Aorta (tissue), 5 donors: ENCODE measurements at regions not wholly inside any gene's neighbourhood (a gene's known extent, or its start where the extent isn't known, plus 50 kb on each side); places are given as distances from the start of the nearest gene placed in this dataset.
"Not testable (repeated sequence)": the region's sequence is repeated elsewhere in the genome, so short reads cannot be mapped to it uniquely, and the experiment has no call there.

Experiments
- ATAC-seq: fragments of 200-7000 bp; cut with Tn5 transposase; one replicate; pipeline ENCODE4 v1.9.1; 2022; ENCODE audit warnings: moderate library complexity; ENCODE audit not compliant: low FRiP score
- DNase-seq, 2 donors: peaks; one replicate each; pipeline ENCODE4 v3.0.0-alpha.2; 2020
- H3K27ac ChIP-seq, 2 donors: one replicate each; pipeline ENCODE4 v1.5.1; 2013; ENCODE audit warnings: low read length in 2 of 2, mild to moderate bottlenecking in 2 of 2, moderate library complexity in 2 of 2, control low read depth in 1 of 2, inconsistent platforms in 1 of 2, low read depth in 1 of 2
- H3K27me3 ChIP-seq, 2 donors: one replicate each; pipeline ENCODE4 v1.6.1; 2013; ENCODE audit warnings: control low read depth in 1 of 2, low read length in 1 of 2, mild to moderate bottlenecking in 1 of 2, moderate library complexity in 1 of 2; ENCODE audit not compliant: insufficient read depth in 2 of 2, control insufficient read depth in 1 of 2
- H3K36me3 ChIP-seq, 2 donors: one replicate each; pipeline ENCODE4 v1.6.1; 2013; ENCODE audit warnings: control low read depth in 1 of 2, low read length in 1 of 2, mild to moderate bottlenecking in 1 of 2; ENCODE audit not compliant: insufficient read depth in 2 of 2, control insufficient read depth in 1 of 2
- H3K4me1 ChIP-seq, 2 donors: one replicate each; pipeline ENCODE4 v1.6.1; 2013; ENCODE audit warnings: low read length in 2 of 2, control low read depth in 1 of 2, mild to moderate bottlenecking in 1 of 2, moderate library complexity in 1 of 2; ENCODE audit not compliant: insufficient read depth in 2 of 2, control insufficient read depth in 1 of 2
- H3K4me3 ChIP-seq, 2 donors: one replicate each; pipeline ENCODE4 v1.5.1; 2013; ENCODE audit warnings: low read length in 2 of 2, control low read depth in 1 of 2, mild to moderate bottlenecking in 1 of 2
- H3K9me3 ChIP-seq: one replicate; pipeline ENCODE4 v1.6.1; 2013; ENCODE audit warnings: mild to moderate bottlenecking, low read length; ENCODE audit not compliant: control insufficient read depth
- WGBS, 2 donors: extraction: QIAGEN DNeasy Blood & Tissue Kit; methylation state at CpG; one replicate each; pipeline ENCODE4 v1.1.7; 2013; 5-methylcytosine and 5-hydroxymethylcytosine counted together
- intact Hi-C, 2 donors: fragments of 100-400 bp; cut with DNase I; formaldehyde crosslinking; loops; one replicate each; pipeline versions ENCODE4 v1.14.2 to v1.15.0; 2022
- donor health status: healthy with polysubstance abuse.
- donor health status: Bipolar disorder and iron deficiency.
- donor health status: DM: no; HTN: no; CAD: no.
- donor health status: DM: no; HTN: no; CAD: no.
- donor health status: DM: yes; HTN: yes; CAD: no.

- DNase-seq (no peak), ATAC-seq (no peak)
- 53 to 76% methylated on average over 2 of the region's 2 CpGs for WGBS, 2 donors
- intact Hi-C loops: no loop called here
- Histone ChIP-seq H3K27ac (no peak overlapping the region), H3K4me1 (no peaks in the 10 kb centered on the region), H3K27me3 (no peaks in the 10 kb centered on the region), H3K4me3 (no peak overlapping the region), H3K36me3 (no peaks in the 10 kb centered on the region), H3K9me3 (no peaks in the 10 kb centered on the region)
Observed at GRCh38 chrX:102841706-102842003, 95.4 kb upstream of the RAB40AL start.

- DNase-seq: no peak
- Histone ChIP-seq H3K36me3 (no peaks in the 10 kb centered on the region), H3K9me3 (no peaks in the 10 kb centered on the region), H3K27ac (no peak overlapping the region), H3K4me3 (no peak overlapping the region), H3K4me1 (no peaks in the 10 kb centered on the region), H3K27me3 (no peaks in the 10 kb centered on the region)
- no peak for ATAC-seq
- intact Hi-C loops: no loop called here
Observed at GRCh38 chrX:102845020-102845419, 92.1 kb upstream of the RAB40AL start.

DNA sequence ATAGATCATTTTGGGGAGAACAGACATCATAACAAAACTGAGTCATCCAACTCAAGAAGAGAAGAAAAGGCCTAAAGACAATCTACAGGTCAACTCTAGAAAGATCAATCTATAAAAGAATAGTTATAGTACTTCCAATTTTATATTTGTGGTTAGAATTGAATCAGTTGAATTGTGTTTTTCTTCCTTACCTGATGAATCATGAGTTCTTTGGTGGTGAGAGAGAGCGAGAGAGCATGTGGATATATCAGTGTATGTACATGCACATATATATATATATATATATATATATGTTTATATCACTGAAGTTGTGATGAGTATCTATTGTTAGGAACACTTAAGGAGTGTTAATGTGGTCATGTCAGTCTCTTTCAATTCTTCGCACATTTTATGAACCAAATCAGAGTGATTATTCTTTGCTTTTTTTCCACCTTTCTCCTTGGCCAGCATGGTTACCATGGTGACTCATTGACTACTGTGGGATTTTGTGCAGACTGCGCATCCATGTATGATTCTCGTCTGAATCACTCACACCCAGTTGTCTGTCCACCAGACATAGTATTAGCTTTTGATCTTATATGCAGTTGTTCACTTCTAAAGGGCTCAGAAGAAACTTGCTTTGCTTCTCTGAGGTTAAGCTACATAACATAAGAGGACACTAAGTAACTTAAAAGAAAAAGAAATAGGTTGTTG lies 90.4 kb upstream of the RAB40AL start:
- Histone ChIP-seq H3K27me3 (no peaks in the 10 kb centered on the region), H3K36me3 (no peaks in the 10 kb centered on the region), H3K4me1 (no peaks in the 10 kb centered on the region), H3K27ac (no peak overlapping the region), H3K9me3 (no peaks in the 10 kb centered on the region), H3K4me3 (no peak overlapping the region)
- no peak for DNase-seq
- intact Hi-C loops: no loop called here
- WGBS, 2 donors: 74 to 90% methylated on average over 4 of the region's 4 CpGs
- no peak for ATAC-seq

- Histone ChIP-seq H3K36me3 (no peaks in the 10 kb centered on the region), H3K4me3 (no peak overlapping the region), H3K27ac (no peak overlapping the region), H3K27me3 (no peaks in the 10 kb centered on the region), H3K4me1 (no peaks in the 10 kb centered on the region), H3K9me3 (no peaks in the 10 kb centered on the region)
- WGBS, 2 donors: 39 to 58% methylated on average over 2 of the region's 2 CpGs
- ATAC-seq (no peak), DNase-seq (no peak)
- intact Hi-C loops: no loop called here
Observed at GRCh38 chrX:102847362-102847761, 89.7 kb upstream of the RAB40AL start.

- 50 to 62% methylated on average over 1 of the region's 1 CpG for WGBS, 2 donors
- Histone ChIP-seq H3K36me3 (no peaks in the 10 kb centered on the region), H3K27me3 (no peaks in the 10 kb centered on the region), H3K4me1 (no peaks in the 10 kb centered on the region), H3K27ac (no peak overlapping the region), H3K4me3 (no peak overlapping the region), H3K9me3 (no peaks in the 10 kb centered on the region)
- DNase-seq (no peak), ATAC-seq (no peak)
- intact Hi-C loops: no loop called here
Observed at GRCh38 chrX:102849396-102849795, 87.7 kb upstream of the RAB40AL start.

- DNase-seq, intact Hi-C loops, ATAC-seq, H3K27ac ChIP-seq, H3K4me1 ChIP-seq, H3K4me3 ChIP-seq, H3K27me3 ChIP-seq, H3K36me3 ChIP-seq, H3K9me3 ChIP-seq: not testable (repeated sequence)
- 68 to 90% methylated on average over 8 of the region's 8 CpGs for WGBS, 2 donors
Observed at GRCh38 chrX:102858826-102859549, 78.1 kb upstream of the RAB40AL start.

- intact Hi-C loops: no loop called here
- no peak for ATAC-seq
Observed at GRCh38 chrX:102859550-102859871, 77.6 kb upstream of the RAB40AL start.

DNA sequence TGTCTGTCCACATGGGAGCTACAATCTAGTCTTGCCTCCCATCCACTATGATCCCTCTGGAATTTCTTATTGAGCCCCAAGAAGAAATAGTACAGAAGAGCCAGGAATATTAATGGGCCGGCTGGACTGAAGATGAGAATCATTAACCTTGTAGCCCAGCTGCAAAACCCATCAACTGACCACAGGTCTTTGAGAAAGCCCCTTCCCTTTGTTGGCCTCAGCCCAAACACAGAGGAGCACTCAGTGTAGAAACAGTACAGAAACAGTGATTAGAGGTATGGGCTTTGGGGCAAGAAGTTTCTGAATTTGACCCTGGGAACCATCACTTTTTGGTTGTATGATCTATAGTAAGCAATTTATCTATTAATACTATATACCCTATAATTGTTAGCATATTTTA lies 76.8 kb upstream of the RAB40AL start:
- intact Hi-C loops: loop anchor here in 1 of 2 donors (5.0 to 10.0 kb wide), 2 partner anchors 148 to 255 kb away; partner anchors contain the start of gene GPRASP2
- DNase-seq (no peak), ATAC-seq (no peak)
- Histone ChIP-seq H3K4me1 (no peaks in the 10 kb centered on the region), H3K27me3 (no peaks in the 10 kb centered on the region), H3K36me3 (peaks cover 0 to 1% of the 10 kb centered on the region in 2 donors), H3K4me3 (no peak overlapping the region), H3K27ac (no peak overlapping the region), H3K9me3 (no peaks in the 10 kb centered on the region)
- WGBS, 2 donors: 88 to 90% methylated on average over 1 of the region's 1 CpG

More at GRCh38 chrX:102859550-102859871, 77.6 kb upstream of the RAB40AL start:
- 94 to 100% methylated on average over 1 of the region's 1 CpG for WGBS, 2 donors
- DNase-seq: no peak
- H3K4me1 ChIP-seq: no peaks in the 10 kb centered on the region
- H3K9me3 ChIP-seq: no peaks in the 10 kb centered on the region
- H3K4me3 ChIP-seq: no peak overlapping the region
- no peaks in the 10 kb centered on the region for H3K36me3 ChIP-seq
- H3K27me3 ChIP-seq: no peaks in the 10 kb centered on the region
- H3K27ac ChIP-seq: no peak overlapping the region

GRCh38 chrX:102863735-102864134 lies 73.3 kb upstream of the RAB40AL start:
- Histone ChIP-seq H3K27ac (no peak overlapping the region), H3K9me3 (no peaks in the 10 kb centered on the region), H3K4me1 (no peaks in the 10 kb centered on the region), H3K27me3 (no peaks in the 10 kb centered on the region), H3K4me3 (no peak overlapping the region), H3K36me3 (peaks cover 0 to 1% of the 10 kb centered on the region in 2 donors)
- WGBS, 2 donors: 2 to 3% methylated on average over 4 of the region's 4 CpGs
- DNase-seq (peak; percentile 86 to 94), ATAC-seq (peak; percentile 91)
- intact Hi-C loops: loop anchor here in 1 of 2 donors (5.0 to 10.0 kb wide), 2 partner anchors 151 to 259 kb away; partner anchors contain the start of gene GPRASP2
